ENCODE measurements at regions not wholly inside any gene's neighbourhood (a gene's known extent, or its start where the extent isn't known, plus 50 kb on each side); places are given as distances from the start of the nearest gene placed in this dataset.

DNA sequence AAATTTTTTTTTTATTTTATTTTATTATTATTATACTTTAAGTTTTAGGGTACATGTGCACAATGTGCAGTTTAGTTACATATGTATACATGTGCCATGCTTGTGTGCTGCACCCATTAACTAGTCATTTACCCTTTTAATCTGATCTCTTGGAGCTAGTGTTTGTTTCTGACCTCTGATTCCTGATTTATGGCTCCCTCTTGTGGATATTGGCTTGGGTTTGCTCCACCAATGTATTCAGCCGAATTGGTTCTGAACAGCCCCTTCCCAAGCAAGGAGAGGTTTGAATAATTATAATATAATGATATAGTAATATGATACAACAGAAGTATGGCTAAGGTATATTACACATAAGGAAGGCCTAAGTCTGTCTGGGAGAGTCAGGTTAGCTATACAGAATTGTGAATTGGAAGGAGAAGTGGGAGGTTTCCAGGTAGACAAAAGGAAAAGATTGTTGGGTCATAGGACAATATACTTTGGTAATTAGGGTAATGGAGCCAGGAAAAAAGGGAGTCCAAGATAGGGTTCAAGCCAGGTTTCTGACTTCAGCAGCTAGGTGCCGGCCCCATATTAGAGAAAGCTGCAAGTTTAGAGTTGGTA lies 53.1 kb upstream of the HMCN1 start:
- TF ChIP-seq HEYL (CRISPR knock-in tag; IDR thresholded peaks at IDR 0.05) (no peak), EP300 (IDR thresholded peaks at IDR 0.05) (no peak)
- TF ChIP-seq, protein P1, sequence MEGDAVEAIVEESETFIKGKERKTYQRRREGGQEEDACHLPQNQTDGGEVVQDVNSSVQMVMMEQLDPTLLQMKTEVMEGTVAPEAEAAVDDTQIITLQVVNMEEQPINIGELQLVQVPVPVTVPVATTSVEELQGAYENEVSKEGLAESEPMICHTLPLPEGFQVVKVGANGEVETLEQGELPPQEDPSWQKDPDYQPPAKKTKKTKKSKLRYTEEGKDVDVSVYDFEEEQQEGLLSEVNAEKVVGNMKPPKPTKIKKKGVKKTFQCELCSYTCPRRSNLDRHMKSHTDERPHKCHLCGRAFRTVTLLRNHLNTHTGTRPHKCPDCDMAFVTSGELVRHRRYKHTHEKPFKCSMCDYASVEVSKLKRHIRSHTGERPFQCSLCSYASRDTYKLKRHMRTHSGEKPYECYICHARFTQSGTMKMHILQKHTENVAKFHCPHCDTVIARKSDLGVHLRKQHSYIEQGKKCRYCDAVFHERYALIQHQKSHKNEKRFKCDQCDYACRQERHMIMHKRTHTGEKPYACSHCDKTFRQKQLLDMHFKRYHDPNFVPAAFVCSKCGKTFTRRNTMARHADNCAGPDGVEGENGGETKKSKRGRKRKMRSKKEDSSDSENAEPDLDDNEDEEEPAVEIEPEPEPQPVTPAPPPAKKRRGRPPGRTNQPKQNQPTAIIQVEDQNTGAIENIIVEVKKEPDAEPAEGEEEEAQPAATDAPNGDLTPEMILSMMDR (IDR thresholded peaks at IDR 0.05), result peak; percentile 77
